Ishikawa (cell line): ENCODE measurements at regions not wholly inside any gene's neighbourhood (a gene's known extent, or its start where the extent isn't known, plus 50 kb on each side); places are given as distances from the start of the nearest gene placed in this dataset.

ENCODE experiments used
- CEBPB ChIP-seq: IDR thresholded peaks from 2 replicates; pipeline ENCODE4 v1.6.1; 2012
- CREB1 ChIP-seq: IDR thresholded peaks from 2 replicates; pipeline ENCODE4 v1.6.1; 2012; ENCODE audit warnings: low read depth
- EGR1 ChIP-seq: IDR thresholded peaks from 2 replicates; pipeline ENCODE4 v1.6.1; 2012
- EP300 ChIP-seq: IDR thresholded peaks from 2 replicates; pipeline ENCODE4 v1.6.1; 2012; ENCODE audit warnings: borderline replicate concordance
- FOXM1 ChIP-seq: IDR thresholded peaks from 2 replicates; pipeline ENCODE4 v1.6.1; 2012; ENCODE audit warnings: low read depth, borderline replicate concordance
- RAD21 ChIP-seq: IDR thresholded peaks from 2 replicates; pipeline ENCODE4 v1.6.1; 2012; ENCODE audit warnings: low read depth
- TAF1 ChIP-seq: IDR thresholded peaks from 2 replicates; pipeline ENCODE4 v1.6.1; 2012; ENCODE audit warnings: low read depth, mild to moderate bottlenecking
- TEAD4 ChIP-seq: IDR thresholded peaks from 2 replicates; pipeline ENCODE4 v1.6.1; 2012
- YY1 ChIP-seq: IDR thresholded peaks from 2 replicates; pipeline ENCODE4 v1.6.1; 2012; ENCODE audit warnings: low read depth
- ZBTB7A ChIP-seq: IDR thresholded peaks from 2 replicates; pipeline ENCODE4 v1.6.1; 2012; ENCODE audit warnings: low read depth
- TF ChIP-seq, protein P1 (sequence below): IDR thresholded peaks from 2 replicates; pipeline ENCODE4 v1.6.1; 2012; ENCODE audit warnings: low read depth, mild to moderate bottlenecking
- TF ChIP-seq, protein P2 (sequence below): IDR thresholded peaks from 2 replicates; pipeline ENCODE4 v1.6.1; 2012
- TF ChIP-seq, protein P3 (sequence below): IDR thresholded peaks from 2 replicates; pipeline ENCODE4 v1.6.1; 2012

DNA sequence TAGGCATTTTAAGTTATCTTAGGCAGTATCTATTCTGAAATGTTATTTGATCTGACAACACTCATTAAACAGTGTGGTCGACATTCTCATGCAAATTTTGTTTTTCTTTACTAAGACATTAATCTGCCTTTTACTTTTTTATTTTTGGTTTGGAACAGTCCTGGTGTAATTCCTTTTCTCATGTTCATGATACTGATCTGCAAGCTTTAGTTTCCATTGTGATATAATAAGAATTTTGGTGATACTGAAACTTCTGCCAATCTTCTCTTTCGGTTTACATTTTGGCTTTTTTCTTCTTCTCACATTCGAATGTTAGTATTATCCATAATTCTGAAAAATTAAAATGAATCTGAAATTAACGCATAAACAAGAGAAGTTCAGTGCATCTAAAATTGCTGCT is 281.9 kb upstream of the MTPN start:
- TF ChIP-seq EP300 (no peak), RAD21 (no peak), FOXM1 (no peak), YY1 (no peak), CREB1 (no peak), EGR1 (no peak), ZBTB7A (no peak), CEBPB (no peak), TAF1 (no peak), TEAD4 (no peak)
- TF ChIP-seq, protein P1, sequence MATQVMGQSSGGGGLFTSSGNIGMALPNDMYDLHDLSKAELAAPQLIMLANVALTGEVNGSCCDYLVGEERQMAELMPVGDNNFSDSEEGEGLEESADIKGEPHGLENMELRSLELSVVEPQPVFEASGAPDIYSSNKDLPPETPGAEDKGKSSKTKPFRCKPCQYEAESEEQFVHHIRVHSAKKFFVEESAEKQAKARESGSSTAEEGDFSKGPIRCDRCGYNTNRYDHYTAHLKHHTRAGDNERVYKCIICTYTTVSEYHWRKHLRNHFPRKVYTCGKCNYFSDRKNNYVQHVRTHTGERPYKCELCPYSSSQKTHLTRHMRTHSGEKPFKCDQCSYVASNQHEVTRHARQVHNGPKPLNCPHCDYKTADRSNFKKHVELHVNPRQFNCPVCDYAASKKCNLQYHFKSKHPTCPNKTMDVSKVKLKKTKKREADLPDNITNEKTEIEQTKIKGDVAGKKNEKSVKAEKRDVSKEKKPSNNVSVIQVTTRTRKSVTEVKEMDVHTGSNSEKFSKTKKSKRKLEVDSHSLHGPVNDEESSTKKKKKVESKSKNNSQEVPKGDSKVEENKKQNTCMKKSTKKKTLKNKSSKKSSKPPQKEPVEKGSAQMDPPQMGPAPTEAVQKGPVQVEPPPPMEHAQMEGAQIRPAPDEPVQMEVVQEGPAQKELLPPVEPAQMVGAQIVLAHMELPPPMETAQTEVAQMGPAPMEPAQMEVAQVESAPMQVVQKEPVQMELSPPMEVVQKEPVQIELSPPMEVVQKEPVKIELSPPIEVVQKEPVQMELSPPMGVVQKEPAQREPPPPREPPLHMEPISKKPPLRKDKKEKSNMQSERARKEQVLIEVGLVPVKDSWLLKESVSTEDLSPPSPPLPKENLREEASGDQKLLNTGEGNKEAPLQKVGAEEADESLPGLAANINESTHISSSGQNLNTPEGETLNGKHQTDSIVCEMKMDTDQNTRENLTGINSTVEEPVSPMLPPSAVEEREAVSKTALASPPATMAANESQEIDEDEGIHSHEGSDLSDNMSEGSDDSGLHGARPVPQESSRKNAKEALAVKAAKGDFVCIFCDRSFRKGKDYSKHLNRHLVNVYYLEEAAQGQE = no peak
- TF ChIP-seq, protein P2, sequence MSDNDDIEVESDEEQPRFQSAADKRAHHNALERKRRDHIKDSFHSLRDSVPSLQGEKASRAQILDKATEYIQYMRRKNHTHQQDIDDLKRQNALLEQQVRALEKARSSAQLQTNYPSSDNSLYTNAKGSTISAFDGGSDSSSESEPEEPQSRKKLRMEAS = no peak
- TF ChIP-seq, protein P3, sequence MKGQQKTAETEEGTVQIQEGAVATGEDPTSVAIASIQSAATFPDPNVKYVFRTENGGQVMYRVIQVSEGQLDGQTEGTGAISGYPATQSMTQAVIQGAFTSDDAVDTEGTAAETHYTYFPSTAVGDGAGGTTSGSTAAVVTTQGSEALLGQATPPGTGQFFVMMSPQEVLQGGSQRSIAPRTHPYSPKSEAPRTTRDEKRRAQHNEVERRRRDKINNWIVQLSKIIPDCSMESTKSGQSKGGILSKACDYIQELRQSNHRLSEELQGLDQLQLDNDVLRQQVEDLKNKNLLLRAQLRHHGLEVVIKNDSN = no peak
